HL-60/S4 (cell line): ENCODE measurements at regions not wholly inside any gene's neighbourhood (a gene's known extent, or its start where the extent isn't known, plus 50 kb on each side); places are given as distances from the start of the nearest gene placed in this dataset.

Experiments used
- in situ Hi-C: fragments of 300-500 bp; cut with MboI; formaldehyde crosslinking; loops from 2 replicates; pipeline ENCODE4 v1.14.3; 2022; ENCODE audit warnings: low sequenced_read_pairs

- in situ Hi-C loops: no loop called here
These were observed 279.0 kb upstream of the ZFHX3 start for GRCh38 chr16:73326770-73327470.

GRCh38 chr16:73326221-73326620, 278.3 kb upstream of the ZFHX3 start:
- in situ Hi-C loops: no loop called here

- in situ Hi-C loops: no loop called here
These were observed 276.0 kb upstream of the ZFHX3 start for GRCh38 chr16:73323880-73324279.

GRCh38 chr16:73322856-73323255, 274.9 kb upstream of the ZFHX3 start:
- in situ Hi-C loops: no loop called here

- in situ Hi-C loops: no loop called here
These were observed 273.9 kb upstream of the ZFHX3 start for GRCh38 chr16:73321853-73322252.

- in situ Hi-C loops: no loop called here
These were observed 271.8 kb upstream of the ZFHX3 start for GRCh38 chr16:73319737-73320136.

- in situ Hi-C loops: no loop called here
These were observed 271.3 kb upstream of the ZFHX3 start for GRCh38 chr16:73319261-73319660.

GRCh38 chr16:73317321-73317857, 269.5 kb upstream of the ZFHX3 start:
- in situ Hi-C loops: no loop called here

- in situ Hi-C loops: no loop called here
These were observed 267.7 kb upstream of the ZFHX3 start for GRCh38 chr16:73315645-73316044.

- in situ Hi-C loops: no loop called here
These were observed 266.0 kb upstream of the ZFHX3 start for GRCh38 chr16:73313950-73314349.

- in situ Hi-C loops: no loop called here
These were observed 264.2 kb upstream of the ZFHX3 start for GRCh38 chr16:73311857-73312723.

GRCh38 chr16:73308771-73309170, 260.8 kb upstream of the ZFHX3 start:
- in situ Hi-C loops: no loop called here

GRCh38 chr16:73306901-73307413, 259.0 kb upstream of the ZFHX3 start:
- in situ Hi-C loops: no loop called here

- in situ Hi-C loops: no loop called here
These were observed 256.3 kb upstream of the ZFHX3 start for GRCh38 chr16:73304008-73304774.

- in situ Hi-C loops: no loop called here
These were observed 255.0 kb upstream of the ZFHX3 start for GRCh38 chr16:73302942-73303341.

GRCh38 chr16:73301984-73302383, 254.1 kb upstream of the ZFHX3 start:
- in situ Hi-C loops: no loop called here

GRCh38 chr16:73299346-73299745, 251.4 kb upstream of the ZFHX3 start:
- in situ Hi-C loops: no loop called here

GRCh38 chr16:73298562-73298961, 250.6 kb upstream of the ZFHX3 start:
- in situ Hi-C loops: no loop called here

GRCh38 chr16:73290258-73290657, 242.3 kb upstream of the ZFHX3 start:
- in situ Hi-C loops: no loop called here

- in situ Hi-C loops: no loop called here
These were observed 241.3 kb upstream of the ZFHX3 start for GRCh38 chr16:73289232-73289631.

- in situ Hi-C loops: no loop called here
These were observed 240.6 kb upstream of the ZFHX3 start for GRCh38 chr16:73288520-73288919.
